ENCODE measurements at regions not wholly inside any gene's neighbourhood (a gene's known extent, or its start where the extent isn't known, plus 50 kb on each side); places are given as distances from the start of the nearest gene placed in this dataset.

- Histone ChIP-seq H3K9me3 (no peaks in the 10 kb centered on the region), H3K36me3 (no peaks in the 10 kb centered on the region), H3K27me3 (no peaks in the 10 kb centered on the region), H3K27ac (no peak overlapping the region), H3K4me1 (no peaks in the 10 kb centered on the region), H3K4me3 (no peak overlapping the region)
- no peak for TF ChIP-seq CTCF (IDR thresholded peaks at IDR 0.05)
- no peak for DNase-seq
- intact Hi-C loops (cut with DNase I; ENCODE audit: low total_unique reads): no loop called here
These were observed 520.1 kb upstream of the FRG1 start for GRCh38 chr4:189420572-189420971.

GRCh38 chr4:189436207-189436606, 504.5 kb upstream of the FRG1 start:
- Histone ChIP-seq H3K4me1 (no peaks in the 10 kb centered on the region), H3K27ac (no peak overlapping the region), H3K27me3 (no peaks in the 10 kb centered on the region), H3K4me3 (no peak overlapping the region), H3K36me3 (no peaks in the 10 kb centered on the region), H3K9me3 (peaks cover 0 to 8% (median 0%) of the 10 kb centered on the region in 3 donors)
- DNase-seq: no peak
- intact Hi-C loops (cut with DNase I; ENCODE audit: low total_unique reads): no loop called here
- TF ChIP-seq CTCF (IDR thresholded peaks at IDR 0.05): no peak

GRCh38 chr4:189440716-189441115, 500.0 kb upstream of the FRG1 start:
- intact Hi-C loops (cut with DNase I; ENCODE audit: low total_unique reads): no loop called here
- no peak for TF ChIP-seq CTCF (IDR thresholded peaks at IDR 0.05)
- H3K36me3 ChIP-seq: no peaks in the 10 kb centered on the region
- H3K4me1 ChIP-seq: no peaks in the 10 kb centered on the region
- DNase-seq: no peak
- H3K9me3 ChIP-seq: peaks cover 0 to 5% (median 0%) of the 10 kb centered on the region in 3 donors
- H3K27me3 ChIP-seq: no peaks in the 10 kb centered on the region
- no peak overlapping the region for H3K4me3 ChIP-seq
- no peak overlapping the region for H3K27ac ChIP-seq

- DNase-seq: no peak
- TF ChIP-seq CTCF (IDR thresholded peaks at IDR 0.05): no peak
- no peak overlapping the region for H3K27ac ChIP-seq
- no peaks in the 10 kb centered on the region for H3K27me3 ChIP-seq
- H3K9me3 ChIP-seq: no peaks in the 10 kb centered on the region
- no peaks in the 10 kb centered on the region for H3K4me1 ChIP-seq
- no peaks in the 10 kb centered on the region for H3K36me3 ChIP-seq
- H3K4me3 ChIP-seq: no peak overlapping the region
- intact Hi-C loops (cut with DNase I; ENCODE audit: low total_unique reads): no loop called here
These were observed 497.3 kb upstream of the FRG1 start for GRCh38 chr4:189443341-189443740.

GRCh38 chr4:189445613-189446012, 495.1 kb upstream of the FRG1 start:
- Histone ChIP-seq H3K36me3 (no peaks in the 10 kb centered on the region), H3K27ac (no peak overlapping the region), H3K4me3 (no peak overlapping the region), H3K4me1 (no peaks in the 10 kb centered on the region), H3K9me3 (no peaks in the 10 kb centered on the region), H3K27me3 (no peaks in the 10 kb centered on the region)
- intact Hi-C loops (cut with DNase I; ENCODE audit: low total_unique reads): no loop called here
- no peak for DNase-seq
- no peak for TF ChIP-seq CTCF (IDR thresholded peaks at IDR 0.05)

- Histone ChIP-seq H3K4me3 (no peak overlapping the region), H3K27me3 (no peaks in the 10 kb centered on the region), H3K27ac (no peak overlapping the region), H3K9me3 (no peaks in the 10 kb centered on the region), H3K36me3 (no peaks in the 10 kb centered on the region), H3K4me1 (no peaks in the 10 kb centered on the region)
- no peak for TF ChIP-seq CTCF (IDR thresholded peaks at IDR 0.05)
- intact Hi-C loops (cut with DNase I; ENCODE audit: low total_unique reads): no loop called here
- no peak for DNase-seq
These were observed 476.9 kb upstream of the FRG1 start for GRCh38 chr4:189463734-189464133.
